Fibroblast of villous mesenchyme (primary cell): ENCODE measurements at regions not wholly inside any gene's neighbourhood (a gene's known extent, or its start where the extent isn't known, plus 50 kb on each side); places are given as distances from the start of the nearest gene placed in this dataset.

Experiments used
- DNase-seq: peaks from one replicate; pipeline ENCODE4 v3.0.0-alpha.2; 2010; ENCODE audit warnings: low read depth
- H3K4me3 ChIP-seq: 2 replicates; pipeline ENCODE4 v1.5.1; 2011; ENCODE audit warnings: low read depth, mild to moderate bottlenecking, low read length
- TF ChIP-seq, protein P1 (sequence below): IDR thresholded peaks from 2 replicates; pipeline ENCODE4 v1.5.1; 2012; ENCODE audit warnings: low read depth, mild to moderate bottlenecking, low read length; ENCODE audit not compliant: insufficient read depth

DNA sequence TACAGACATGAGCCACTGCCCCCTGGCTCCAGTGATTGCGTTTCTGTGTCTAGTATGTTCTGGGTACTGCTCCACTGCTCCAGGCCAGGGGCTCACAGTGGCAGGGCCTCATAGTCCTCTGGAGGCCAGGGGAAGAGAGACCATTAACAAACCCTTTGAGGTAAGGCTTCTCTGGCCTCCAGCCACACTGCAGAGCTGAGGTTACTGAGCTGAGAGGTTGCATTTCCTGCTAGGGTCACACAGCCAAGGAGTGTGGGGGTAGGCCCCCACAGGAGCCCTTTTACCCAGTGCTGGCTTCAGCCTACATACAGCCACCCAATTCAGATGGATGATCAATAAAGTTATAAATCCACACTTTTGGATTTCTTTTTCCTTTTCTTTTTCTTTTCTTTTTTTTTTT, 50.4 kb upstream of the DLX4 start:
- no peak for DNase-seq
- TF ChIP-seq, protein P1, sequence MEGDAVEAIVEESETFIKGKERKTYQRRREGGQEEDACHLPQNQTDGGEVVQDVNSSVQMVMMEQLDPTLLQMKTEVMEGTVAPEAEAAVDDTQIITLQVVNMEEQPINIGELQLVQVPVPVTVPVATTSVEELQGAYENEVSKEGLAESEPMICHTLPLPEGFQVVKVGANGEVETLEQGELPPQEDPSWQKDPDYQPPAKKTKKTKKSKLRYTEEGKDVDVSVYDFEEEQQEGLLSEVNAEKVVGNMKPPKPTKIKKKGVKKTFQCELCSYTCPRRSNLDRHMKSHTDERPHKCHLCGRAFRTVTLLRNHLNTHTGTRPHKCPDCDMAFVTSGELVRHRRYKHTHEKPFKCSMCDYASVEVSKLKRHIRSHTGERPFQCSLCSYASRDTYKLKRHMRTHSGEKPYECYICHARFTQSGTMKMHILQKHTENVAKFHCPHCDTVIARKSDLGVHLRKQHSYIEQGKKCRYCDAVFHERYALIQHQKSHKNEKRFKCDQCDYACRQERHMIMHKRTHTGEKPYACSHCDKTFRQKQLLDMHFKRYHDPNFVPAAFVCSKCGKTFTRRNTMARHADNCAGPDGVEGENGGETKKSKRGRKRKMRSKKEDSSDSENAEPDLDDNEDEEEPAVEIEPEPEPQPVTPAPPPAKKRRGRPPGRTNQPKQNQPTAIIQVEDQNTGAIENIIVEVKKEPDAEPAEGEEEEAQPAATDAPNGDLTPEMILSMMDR = no peak
- H3K4me3 ChIP-seq = no peak overlapping the region
